Spinal cord (tissue), 9 donors: ENCODE measurements at regions not wholly inside any gene's neighbourhood (a gene's known extent, or its start where the extent isn't known, plus 50 kb on each side); places are given as distances from the start of the nearest gene placed in this dataset.

Experiments
- DNase-seq, 6 donors: peaks; one replicate each; pipeline versions ENCODE4 v3.0.0 to v3.0.0-alpha.2; 2013 to 2015; ENCODE audit warnings: low spot score in 6 of 6, low read depth in 4 of 6
- H3K27ac ChIP-seq: one replicate; pipeline ENCODE4 v1.5.1; 2013; ENCODE audit warnings: low read depth, low read length, control low read depth
- H3K27me3 ChIP-seq: one replicate; pipeline ENCODE4 v1.6.1; 2013; ENCODE audit warnings: low read length; ENCODE audit not compliant: control insufficient read depth, insufficient read depth
- H3K36me3 ChIP-seq: one replicate; pipeline ENCODE4 v1.6.1; 2013; ENCODE audit warnings: low read length; ENCODE audit not compliant: control insufficient read depth, insufficient read depth
- H3K4me1 ChIP-seq: one replicate; pipeline ENCODE4 v1.6.1; 2013; ENCODE audit warnings: low read length; ENCODE audit not compliant: control insufficient read depth, insufficient read depth
- H3K4me3 ChIP-seq: one replicate; pipeline ENCODE4 v1.5.1; 2013; ENCODE audit warnings: low read depth, low read length, control low read depth
- H3K9me3 ChIP-seq: one replicate; pipeline ENCODE4 v1.6.1; 2013; ENCODE audit warnings: low read length; ENCODE audit not compliant: control insufficient read depth, insufficient read depth
- WGBS: methylation state at CpG from one replicate; pipeline ENCODE4 v1.1.5; 2013; ENCODE audit warnings: missing lambda C conversion rate; ENCODE audit not compliant: insufficient coverage; 5-methylcytosine and 5-hydroxymethylcytosine counted together
- donor health status: healthy.

- Histone ChIP-seq H3K4me1 (no peaks in the 10 kb centered on the region), H3K4me3 (no peak overlapping the region), H3K36me3 (no peaks in the 10 kb centered on the region), H3K27ac (no peak overlapping the region), H3K27me3 (no peaks in the 10 kb centered on the region), H3K9me3 (no peaks in the 10 kb centered on the region)
- no peak for DNase-seq
- WGBS: 91% methylated on average over 3 of the region's 3 CpGs
Measured at GRCh38 chr18:993560-993959, 88.9 kb downstream of the ADCYAP1 start.

GRCh38 chr18:995629-996028, 91.0 kb downstream of the ADCYAP1 start:
- no peaks in the 10 kb centered on the region for H3K9me3 ChIP-seq
- no CpG with 5 or more reads among the region's 2 CpGs for WGBS

GRCh38 chr18:997499-997898, 92.8 kb downstream of the ADCYAP1 start:
- H3K4me1 ChIP-seq: no peaks in the 10 kb centered on the region
- no peaks in the 10 kb centered on the region for H3K9me3 ChIP-seq
- H3K27me3 ChIP-seq: no peaks in the 10 kb centered on the region
- H3K27ac ChIP-seq: no peak overlapping the region
- WGBS: no CpG with 5 or more reads among the region's 1 CpG
- H3K36me3 ChIP-seq: no peaks in the 10 kb centered on the region
- no peak overlapping the region for H3K4me3 ChIP-seq
- no peak for DNase-seq

More at GRCh38 chr18:995629-996028, 91.0 kb downstream of the ADCYAP1 start:
- Histone ChIP-seq H3K4me3 (no peak overlapping the region), H3K36me3 (no peaks in the 10 kb centered on the region), H3K4me1 (no peaks in the 10 kb centered on the region), H3K27me3 (no peaks in the 10 kb centered on the region), H3K27ac (no peak overlapping the region)
- no peak for DNase-seq

GRCh38 chr18:998936-999335, 94.3 kb downstream of the ADCYAP1 start:
- no peaks in the 10 kb centered on the region for H3K4me1 ChIP-seq
- no CpG with 5 or more reads among the region's 5 CpGs for WGBS
- no peak overlapping the region for H3K27ac ChIP-seq
- DNase-seq: peak in 1 of 6 donors; percentile 10
- H3K27me3 ChIP-seq: no peaks in the 10 kb centered on the region
- no peaks in the 10 kb centered on the region for H3K36me3 ChIP-seq
- no peak overlapping the region for H3K4me3 ChIP-seq
- no peaks in the 10 kb centered on the region for H3K9me3 ChIP-seq

GRCh38 chr18:1002653-1003178, 98.0 kb downstream of the ADCYAP1 start:
- DNase-seq: no peak
- H3K36me3 ChIP-seq: no peaks in the 10 kb centered on the region
- H3K4me3 ChIP-seq: no peak overlapping the region
- H3K27ac ChIP-seq: no peak overlapping the region
- no peaks in the 10 kb centered on the region for H3K9me3 ChIP-seq
- H3K4me1 ChIP-seq: no peaks in the 10 kb centered on the region
- 0% methylated on average over 1 of the region's 2 CpGs for WGBS
- no peaks in the 10 kb centered on the region for H3K27me3 ChIP-seq

GRCh38 chr18:1003499-1003898, 98.8 kb downstream of the ADCYAP1 start:
- no peaks in the 10 kb centered on the region for H3K36me3 ChIP-seq
- H3K9me3 ChIP-seq: no peaks in the 10 kb centered on the region

GRCh38 chr18:1006304-1006703, 101.6 kb downstream of the ADCYAP1 start:
- no peaks in the 10 kb centered on the region for H3K27me3 ChIP-seq
- 77% methylated on average over 3 of the region's 3 CpGs for WGBS
- no peaks in the 10 kb centered on the region for H3K4me1 ChIP-seq
- no peak overlapping the region for H3K4me3 ChIP-seq
- no peaks in the 10 kb centered on the region for H3K36me3 ChIP-seq
- DNase-seq: no peak
- no peaks in the 10 kb centered on the region for H3K9me3 ChIP-seq
- H3K27ac ChIP-seq: no peak overlapping the region

More at GRCh38 chr18:1003499-1003898, 98.8 kb downstream of the ADCYAP1 start:
- H3K27me3 ChIP-seq: no peaks in the 10 kb centered on the region
- H3K4me1 ChIP-seq: no peaks in the 10 kb centered on the region
- H3K4me3 ChIP-seq: no peak overlapping the region
- no peak overlapping the region for H3K27ac ChIP-seq
- WGBS: 93% methylated on average over 1 of the region's 1 CpG
- no peak for DNase-seq

GRCh38 chr18:1006965-1007364, 102.3 kb downstream of the ADCYAP1 start:
- WGBS: 83% methylated on average over 4 of the region's 6 CpGs
- Histone ChIP-seq H3K36me3 (no peaks in the 10 kb centered on the region), H3K27me3 (no peaks in the 10 kb centered on the region), H3K4me3 (no peak overlapping the region), H3K9me3 (no peaks in the 10 kb centered on the region), H3K27ac (no peak overlapping the region), H3K4me1 (no peaks in the 10 kb centered on the region)
- no peak for DNase-seq

- no peak for DNase-seq
- H3K4me3 ChIP-seq: no peak overlapping the region
- no peaks in the 10 kb centered on the region for H3K4me1 ChIP-seq
- H3K27me3 ChIP-seq: no peaks in the 10 kb centered on the region
- H3K9me3 ChIP-seq: no peaks in the 10 kb centered on the region
- H3K36me3 ChIP-seq: no peaks in the 10 kb centered on the region
- H3K27ac ChIP-seq: no peak overlapping the region
- no CpG with 5 or more reads among the region's 3 CpGs for WGBS
Measured at GRCh38 chr18:1011349-1011748, 106.7 kb downstream of the ADCYAP1 start.

GRCh38 chr18:1012775-1013174, 108.1 kb downstream of the ADCYAP1 start:
- no peaks in the 10 kb centered on the region for H3K36me3 ChIP-seq
- no peaks in the 10 kb centered on the region for H3K9me3 ChIP-seq
- H3K27me3 ChIP-seq: no peaks in the 10 kb centered on the region
- no peaks in the 10 kb centered on the region for H3K4me1 ChIP-seq
- no peak overlapping the region for H3K27ac ChIP-seq
- H3K4me3 ChIP-seq: no peak overlapping the region
- WGBS: no CpG with 5 or more reads among the region's 1 CpG
- DNase-seq: no peak
